NCI-H446 treated with DMSO at 0.1 percent for 48 hours (cell line): ENCODE measurements at regions not wholly inside any gene's neighbourhood (a gene's known extent, or its start where the extent isn't known, plus 50 kb on each side); places are given as distances from the start of the nearest gene placed in this dataset.
"Not testable (repeated sequence)": the region's sequence is repeated elsewhere in the genome, so short reads cannot be mapped to it uniquely, and the experiment has no call there.

Experiments
- DNase-seq: peaks from one replicate; lab custom pipeline; 2025; lab: John Stamatoyannopoulos, UW

GRCh38 chr13:73842626-73843025 is 291.6 kb downstream of the KLF12 start:
- DNase-seq: no peak

- DNase-seq: no peak
Measured at GRCh38 chr13:73842184-73842583, 292.0 kb downstream of the KLF12 start.

GRCh38 chr13:73837147-73837546 is 297.1 kb downstream of the KLF12 start:
- no peak for DNase-seq

- DNase-seq: no peak
Measured at GRCh38 chr13:73835138-73835721, 299.0 kb downstream of the KLF12 start.

GRCh38 chr13:73833325-73834070 is 300.7 kb downstream of the KLF12 start:
- no peak for DNase-seq

GRCh38 chr13:73832825-73833224 is 301.4 kb downstream of the KLF12 start:
- no peak for DNase-seq

- DNase-seq: no peak
Measured at GRCh38 chr13:73832128-73832588, 302.0 kb downstream of the KLF12 start.

GRCh38 chr13:73829416-73829815 is 304.8 kb downstream of the KLF12 start:
- no peak for DNase-seq

- DNase-seq: no peak
Measured at GRCh38 chr13:73828811-73829210, 305.4 kb downstream of the KLF12 start.

- DNase-seq: no peak
Measured at GRCh38 chr13:73827434-73827833, 306.8 kb downstream of the KLF12 start.

- no peak for DNase-seq
Measured at GRCh38 chr13:73825143-73825542, 309.1 kb downstream of the KLF12 start.

- DNase-seq: no peak
Measured at GRCh38 chr13:73822668-73823592, 311.3 kb downstream of the KLF12 start.

GRCh38 chr13:73820688-73821087 is 313.5 kb downstream of the KLF12 start:
- no peak for DNase-seq

GRCh38 chr13:73820285-73820684 is 313.9 kb downstream of the KLF12 start:
- DNase-seq: no peak

GRCh38 chr13:73819711-73820110 is 314.5 kb downstream of the KLF12 start:
- no peak for DNase-seq

GRCh38 chr13:73816702-73817101 is 317.5 kb downstream of the KLF12 start:
- no peak for DNase-seq

GRCh38 chr13:73815796-73816195 is 318.4 kb downstream of the KLF12 start:
- DNase-seq: no peak

- no peak for DNase-seq
Measured at GRCh38 chr13:73810647-73811046, 323.6 kb downstream of the KLF12 start.

GRCh38 chr13:73809561-73809960 is 324.6 kb downstream of the KLF12 start:
- DNase-seq: no peak

- no peak for DNase-seq
Measured at GRCh38 chr13:73808318-73808717, 325.9 kb downstream of the KLF12 start.

- not testable (repeated sequence) for DNase-seq
Measured at GRCh38 chr13:73805326-73805958, 328.8 kb downstream of the KLF12 start.

GRCh38 chr13:73803997-73804396 is 330.2 kb downstream of the KLF12 start:
- no peak for DNase-seq
